Nephron progenitor cell (in vitro differentiated cells): ENCODE measurements at regions not wholly inside any gene's neighbourhood (a gene's known extent, or its start where the extent isn't known, plus 50 kb on each side); places are given as distances from the start of the nearest gene placed in this dataset.

Experiments used
- DNase-seq: peaks from one replicate; pipeline ENCODE4 v3.0.0; 2021
- H3K27ac Mint-ChIP-seq: 2 replicates; pipeline ENCODE4 v1.8.0; 2021; ENCODE audit warnings: mild to moderate bottlenecking, moderate library complexity, mixed read lengths
- H3K27me3 Mint-ChIP-seq: 2 replicates; pipeline ENCODE4 v1.8.0; 2021; ENCODE audit warnings: mild to moderate bottlenecking, low read depth, mixed read lengths; ENCODE audit not compliant: poor library complexity
- H3K36me3 Mint-ChIP-seq: 2 replicates; pipeline ENCODE4 v1.8.0; 2021; ENCODE audit warnings: low read depth, mixed read lengths
- H3K4me1 Mint-ChIP-seq: 2 replicates; pipeline ENCODE4 v1.8.0; 2021; ENCODE audit warnings: mixed read lengths
- H3K4me3 Mint-ChIP-seq: 2 replicates; pipeline ENCODE4 v1.8.0; 2021; ENCODE audit warnings: mild to moderate bottlenecking, moderate library complexity, mixed read lengths
- H3K9me3 Mint-ChIP-seq: 2 replicates; pipeline ENCODE4 v1.8.0; 2021; ENCODE audit warnings: mild to moderate bottlenecking, moderate library complexity, mixed read lengths
- CTCF ChIP-seq: fragments of 200-600 bp; sonication (generic); IDR thresholded peaks from 2 replicates; pipeline ENCODE4 v1.5.0; 2021; ENCODE audit warnings: antibody characterized with exemption

DNA sequence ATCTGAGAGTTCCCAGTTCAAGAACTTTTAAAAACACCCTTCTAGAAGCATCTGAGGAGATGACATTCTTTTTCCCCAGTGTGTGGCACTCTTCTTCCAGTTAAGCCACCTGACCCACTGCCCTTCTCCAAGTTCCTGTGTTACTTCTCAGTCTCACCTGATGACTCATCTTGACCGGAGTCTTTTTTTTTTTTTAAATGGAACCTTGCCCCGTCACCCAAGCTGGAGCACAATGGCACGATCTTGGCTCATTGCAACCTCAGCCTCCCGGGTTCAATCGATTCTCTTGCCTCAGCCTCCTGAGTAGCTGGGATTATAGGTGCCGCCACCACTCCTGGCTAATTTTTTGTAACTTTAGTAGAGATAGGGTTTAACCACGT is 224.1 kb upstream of the DAB2 start:
- Mint-ChIP-seq H3K4me1 (no peaks in the 10 kb centered on the region), H3K4me3 (no peak overlapping the region), H3K27ac (no peak overlapping the region), H3K9me3 (no peaks in the 10 kb centered on the region), H3K27me3 (no peaks in the 10 kb centered on the region), H3K36me3 (no peaks in the 10 kb centered on the region)
- no peak for DNase-seq
- TF ChIP-seq CTCF, result no peak

GRCh38 chr5:39648085-39648847 is 223.5 kb upstream of the DAB2 start:
- no peak overlapping the region for H3K27ac Mint-ChIP-seq
- H3K9me3 Mint-ChIP-seq, result no peaks in the 10 kb centered on the region
- no peaks in the 10 kb centered on the region for H3K36me3 Mint-ChIP-seq
- H3K4me3 Mint-ChIP-seq, result no peak overlapping the region
- no peaks in the 10 kb centered on the region for H3K27me3 Mint-ChIP-seq
- no peak for TF ChIP-seq CTCF
- DNase-seq, result no peak
- no peaks in the 10 kb centered on the region for H3K4me1 Mint-ChIP-seq

GRCh38 chr5:39640552-39640951 is 215.8 kb upstream of the DAB2 start:
- no peak for DNase-seq
- Mint-ChIP-seq H3K4me3 (no peak overlapping the region), H3K9me3 (no peaks in the 10 kb centered on the region), H3K4me1 (no peaks in the 10 kb centered on the region), H3K27me3 (no peaks in the 10 kb centered on the region), H3K36me3 (no peaks in the 10 kb centered on the region), H3K27ac (no peak overlapping the region)
- no peak for TF ChIP-seq CTCF

DNA sequence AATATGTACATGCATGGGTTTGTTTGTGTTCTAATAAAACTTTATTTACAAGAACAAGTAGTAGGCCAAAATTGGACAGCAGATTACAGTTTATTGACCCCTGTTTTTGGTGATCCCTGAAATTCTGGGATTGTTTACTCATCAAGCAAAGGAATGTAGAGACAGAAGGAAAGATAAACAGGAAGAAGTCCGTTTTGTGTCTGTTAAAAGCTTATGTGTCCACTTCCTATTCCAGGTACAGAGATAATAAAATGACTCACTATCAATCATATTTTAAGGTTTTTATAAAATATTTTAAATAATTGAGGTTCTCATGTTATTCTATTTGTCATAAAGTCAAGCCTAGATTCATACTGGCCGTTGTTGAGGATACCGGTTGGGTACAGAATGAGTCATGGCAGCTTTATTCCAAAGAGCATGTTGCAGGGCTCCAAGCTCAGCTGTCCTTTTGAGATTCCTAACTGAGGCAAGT is 214.9 kb upstream of the DAB2 start:
- DNase-seq, result no peak
- Mint-ChIP-seq H3K4me1 (no peaks in the 10 kb centered on the region), H3K9me3 (no peaks in the 10 kb centered on the region), H3K36me3 (no peaks in the 10 kb centered on the region), H3K27ac (no peak overlapping the region), H3K27me3 (no peaks in the 10 kb centered on the region), H3K4me3 (no peak overlapping the region)
- TF ChIP-seq CTCF, result no peak

DNA sequence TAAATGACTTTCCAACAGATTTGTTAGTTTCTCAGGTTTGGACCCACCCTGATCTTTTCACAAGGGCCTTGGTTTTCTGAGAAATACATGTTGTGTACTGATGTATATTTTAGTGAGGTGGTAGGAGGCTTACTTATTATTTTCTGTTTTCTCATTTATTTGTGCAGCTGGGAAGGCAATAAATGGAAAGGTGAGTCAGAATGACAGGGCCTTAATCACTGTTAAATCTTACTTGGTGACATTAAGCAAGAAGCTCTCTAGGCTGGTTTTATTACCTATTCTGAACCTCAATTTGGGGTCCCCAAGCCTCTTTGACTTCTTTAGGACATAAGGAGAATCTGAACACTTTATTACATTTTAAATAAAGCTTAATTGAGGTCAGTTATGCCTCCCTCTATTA is 214.0 kb upstream of the DAB2 start:
- Mint-ChIP-seq H3K4me1 (no peaks in the 10 kb centered on the region), H3K36me3 (no peaks in the 10 kb centered on the region), H3K4me3 (no peak overlapping the region), H3K27ac (no peak overlapping the region), H3K9me3 (no peaks in the 10 kb centered on the region), H3K27me3 (no peaks in the 10 kb centered on the region)
- TF ChIP-seq CTCF, result no peak
- DNase-seq, result no peak

GRCh38 chr5:39633057-39633456 is 208.3 kb upstream of the DAB2 start:
- H3K27ac Mint-ChIP-seq, result no peak overlapping the region
- no peaks in the 10 kb centered on the region for H3K27me3 Mint-ChIP-seq
- no peak for TF ChIP-seq CTCF
- DNase-seq, result no peak
- no peaks in the 10 kb centered on the region for H3K36me3 Mint-ChIP-seq
- no peaks in the 10 kb centered on the region for H3K4me1 Mint-ChIP-seq
- H3K4me3 Mint-ChIP-seq, result no peak overlapping the region
- H3K9me3 Mint-ChIP-seq, result no peaks in the 10 kb centered on the region
